Inflammatory macrophage (primary cell): ENCODE measurements at regions not wholly inside any gene's neighbourhood (a gene's known extent, or its start where the extent isn't known, plus 50 kb on each side); places are given as distances from the start of the nearest gene placed in this dataset.
"Not testable (repeated sequence)": the region's sequence is repeated elsewhere in the genome, so short reads cannot be mapped to it uniquely, and the experiment has no call there.

ENCODE experiments used
- DNase-seq, 2 donors: peaks; one replicate each; pipeline ENCODE4 v3.0.0-alpha.2; 2020 to 2022

GRCh38 chr6:139713900-139714506, 339.6 kb upstream of the CITED2 start:
- DNase-seq, result no peak

- DNase-seq, result peak; percentile 64 to 87
Measured at GRCh38 chr6:139713424-139713823, 339.0 kb upstream of the CITED2 start.

DNA sequence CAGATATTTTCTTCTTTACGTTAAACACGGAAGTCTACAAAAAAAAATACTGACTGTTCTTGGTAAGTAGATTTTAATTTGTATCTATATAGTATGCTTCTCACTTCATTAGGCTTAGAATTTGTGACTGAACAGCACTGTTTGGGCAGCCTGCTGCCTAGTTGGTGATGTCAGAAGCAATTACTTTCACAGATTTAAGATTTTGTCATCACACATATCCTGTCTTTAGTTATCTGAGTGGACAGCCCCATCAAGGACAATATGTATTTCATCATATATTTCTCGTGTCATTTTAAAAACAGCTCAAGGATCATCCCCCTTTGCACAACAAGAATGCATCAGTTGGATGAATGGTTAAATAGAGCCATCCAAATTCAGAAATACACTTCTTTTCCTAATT, 338.4 kb upstream of the CITED2 start:
- no peak for DNase-seq

GRCh38 chr6:139711804-139712585, 337.5 kb upstream of the CITED2 start:
- peak in 1 of 2 donors; percentile 22 for DNase-seq

DNA sequence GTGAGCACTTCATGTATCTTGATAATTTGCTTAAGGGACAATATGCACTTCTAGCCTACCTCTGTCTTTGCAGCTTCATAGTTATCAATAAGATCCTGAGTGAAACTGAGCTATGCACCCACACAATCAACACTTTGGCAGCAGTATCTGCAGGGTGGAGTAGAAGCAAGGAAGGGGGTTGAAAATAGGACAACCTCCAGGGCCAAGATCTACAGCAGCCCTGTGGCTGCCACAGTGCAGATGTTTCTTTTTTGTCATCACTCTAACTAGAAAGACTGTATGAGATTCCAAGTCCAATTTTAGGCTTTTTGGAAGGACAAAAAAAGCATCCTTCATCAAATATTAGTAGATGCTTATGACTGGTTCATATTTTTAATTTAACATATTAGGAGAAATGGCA, 336.1 kb upstream of the CITED2 start:
- no peak for DNase-seq

DNA sequence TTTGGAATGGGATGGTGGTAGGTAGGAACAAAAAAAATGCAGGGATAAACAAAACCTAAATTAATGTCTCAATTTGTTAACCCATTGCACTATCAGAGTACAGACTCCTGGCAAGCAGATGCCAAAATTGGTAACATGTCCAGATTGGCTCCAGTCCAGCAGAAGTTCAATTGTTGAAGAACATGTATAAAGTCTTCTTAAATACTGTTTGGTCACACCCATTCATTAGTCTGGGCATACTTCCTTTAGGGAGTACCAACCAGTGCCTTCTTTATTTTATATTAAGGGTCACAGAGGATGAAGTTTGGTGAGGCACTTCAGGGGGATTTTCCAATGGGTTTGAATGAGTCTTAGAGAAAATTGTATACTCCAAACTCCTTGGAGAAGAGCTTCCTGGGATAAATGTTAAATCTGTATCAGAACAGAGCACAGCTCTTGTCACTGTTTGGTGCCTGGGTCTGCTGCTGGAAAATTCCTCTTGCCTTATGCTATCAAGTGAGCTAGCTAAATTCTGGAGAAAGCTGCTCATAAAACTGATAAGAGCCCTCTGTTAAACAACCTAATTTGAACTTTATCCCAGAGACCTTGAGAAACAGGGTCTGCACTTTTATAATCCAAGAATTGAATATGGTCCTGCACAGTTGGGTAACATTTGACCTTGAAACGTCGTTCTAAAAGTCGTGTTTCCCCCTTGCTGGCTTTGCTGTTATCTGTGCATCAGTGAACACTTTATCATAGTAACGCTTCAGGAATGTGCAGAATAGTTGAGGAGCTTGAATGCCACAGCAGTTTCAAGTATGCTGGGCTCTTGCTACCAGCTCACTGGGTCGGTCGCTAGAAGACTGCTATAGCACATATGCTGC, 334.1 kb upstream of the CITED2 start:
- DNase-seq, result no peak

DNA sequence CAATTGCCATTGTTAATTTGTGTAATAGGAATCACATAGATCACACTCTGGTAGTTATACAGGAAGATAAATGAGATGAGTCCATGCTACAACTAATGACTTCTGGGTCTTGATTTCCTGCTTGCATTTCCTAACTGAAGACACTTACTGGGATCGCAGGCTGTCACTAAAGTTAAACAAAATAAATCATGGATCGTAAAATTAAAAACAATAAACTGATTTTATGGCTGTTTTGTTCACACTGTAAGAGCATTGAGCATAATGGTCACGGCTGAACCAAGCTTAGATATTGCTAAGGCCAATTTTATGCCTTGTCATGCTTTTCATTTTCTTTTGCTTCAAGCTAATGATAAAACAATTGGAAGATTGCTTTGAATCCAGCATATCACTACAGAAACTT, 332.5 kb upstream of the CITED2 start:
- DNase-seq, result no peak

DNA sequence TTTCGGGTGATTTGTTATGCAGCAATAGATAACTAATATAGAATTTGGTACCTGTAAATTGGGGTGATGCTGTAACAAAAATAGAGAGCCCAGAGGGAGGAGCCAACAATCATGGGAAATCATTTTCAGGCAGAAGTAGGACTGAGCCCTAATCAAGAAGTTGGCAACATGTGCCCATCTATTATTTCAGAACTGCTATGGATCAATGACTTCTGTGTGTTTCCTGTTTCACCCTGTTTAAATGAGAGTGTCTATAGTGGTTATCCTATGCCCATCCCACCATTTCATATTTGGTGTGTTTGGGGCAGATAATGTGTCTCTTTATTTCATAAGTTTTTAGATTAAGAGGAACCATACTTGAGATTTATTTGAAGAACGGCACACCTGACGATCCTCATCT, 330.8 kb upstream of the CITED2 start:
- DNase-seq, result no peak

DNA sequence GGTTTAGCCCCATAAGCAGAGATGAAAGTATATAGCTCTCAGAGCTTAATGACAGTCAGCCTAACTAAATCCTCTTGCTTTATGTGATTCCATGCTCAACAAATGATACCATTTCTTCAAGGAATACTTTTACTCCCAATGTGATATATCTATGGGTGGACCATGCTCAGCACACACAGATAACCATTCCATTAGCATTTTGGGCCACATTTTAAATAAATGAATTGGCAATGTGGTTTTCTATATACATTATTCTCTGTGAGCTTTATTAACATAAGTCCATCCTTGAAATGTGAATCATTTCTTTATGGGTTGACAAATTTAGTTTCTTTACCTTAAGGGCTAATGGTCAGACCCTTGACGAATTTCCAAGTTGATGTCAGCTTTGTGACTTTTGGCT, 329.3 kb upstream of the CITED2 start:
- DNase-seq, result no peak

DNA sequence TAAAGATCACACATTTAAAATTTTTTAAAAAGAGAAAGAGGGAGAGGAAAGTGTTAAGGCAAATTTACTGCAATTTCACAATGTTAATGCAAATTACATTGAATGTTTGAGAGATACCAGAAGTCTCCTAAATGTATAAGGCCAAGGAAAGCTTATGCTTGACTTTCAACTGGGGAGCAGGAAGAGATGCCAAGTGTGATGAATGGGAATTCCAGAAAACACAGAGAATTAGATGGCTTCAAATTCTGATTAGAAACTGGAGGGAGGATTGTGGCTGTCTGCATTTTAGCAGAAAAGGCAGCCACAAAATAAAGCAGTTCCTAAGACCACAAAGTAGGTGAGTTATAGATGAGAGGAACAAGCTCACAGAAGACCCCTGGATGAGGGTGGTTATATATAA, 328.3 kb upstream of the CITED2 start:
- no peak for DNase-seq

DNA sequence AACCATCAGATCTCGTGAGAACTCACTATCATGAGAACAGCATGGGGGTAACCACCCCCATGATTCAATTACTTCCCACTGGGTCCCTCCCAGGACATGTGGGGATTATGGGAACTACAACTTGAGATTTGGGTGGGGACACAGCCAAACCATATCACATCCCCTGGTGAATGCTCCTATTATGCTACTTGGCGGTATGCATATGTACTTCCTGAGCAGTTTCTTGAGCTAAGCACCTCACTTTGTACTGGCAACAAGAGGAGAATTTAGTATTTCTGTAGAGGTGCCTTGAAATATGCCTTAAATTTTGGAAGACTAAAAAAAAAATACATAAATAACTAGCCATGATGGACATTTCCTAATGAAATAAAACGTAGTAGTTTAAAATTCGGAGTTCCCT, 327.2 kb upstream of the CITED2 start:
- DNase-seq, result no peak

GRCh38 chr6:139701003-139701402, 326.6 kb upstream of the CITED2 start:
- DNase-seq, result no peak

DNA sequence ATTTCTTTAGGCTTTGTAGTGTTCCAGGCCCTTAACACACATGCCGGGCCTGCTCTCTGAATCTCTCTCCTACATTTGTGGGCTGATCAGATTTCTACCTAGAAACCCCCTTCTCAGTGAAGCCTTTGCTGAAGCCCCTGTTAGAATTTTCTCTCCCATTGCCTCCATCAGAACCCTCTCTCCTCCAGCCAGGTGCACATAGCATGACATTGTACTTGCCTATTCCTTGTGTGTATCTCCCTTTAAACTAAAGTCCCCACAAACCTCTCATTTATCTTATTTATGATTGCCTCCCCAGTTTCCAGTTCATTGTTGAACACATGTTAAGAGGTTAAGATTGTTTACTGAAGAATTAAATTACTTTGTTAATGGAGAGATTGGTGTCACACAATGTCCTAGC, 325.5 kb upstream of the CITED2 start:
- DNase-seq, result no peak

DNA sequence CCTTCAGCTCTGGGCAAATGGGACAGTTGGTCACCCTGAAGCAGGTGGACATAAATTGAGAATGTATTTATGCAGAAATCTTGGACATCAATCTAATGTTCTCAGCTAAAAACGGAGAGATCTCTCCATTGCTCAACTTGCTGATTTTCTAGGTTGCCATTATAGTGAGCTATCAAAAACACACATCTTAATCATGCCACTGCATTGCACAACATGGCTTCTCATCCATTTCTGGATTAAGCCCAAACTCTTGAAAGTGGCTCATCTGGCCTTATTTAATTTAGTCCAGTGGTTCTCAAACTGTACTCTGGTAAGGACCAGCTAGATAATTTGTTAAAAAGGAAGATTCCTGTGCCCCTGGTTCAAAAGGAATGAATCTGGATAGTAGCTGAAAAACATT, 324.9 kb upstream of the CITED2 start:
- no peak for DNase-seq

DNA sequence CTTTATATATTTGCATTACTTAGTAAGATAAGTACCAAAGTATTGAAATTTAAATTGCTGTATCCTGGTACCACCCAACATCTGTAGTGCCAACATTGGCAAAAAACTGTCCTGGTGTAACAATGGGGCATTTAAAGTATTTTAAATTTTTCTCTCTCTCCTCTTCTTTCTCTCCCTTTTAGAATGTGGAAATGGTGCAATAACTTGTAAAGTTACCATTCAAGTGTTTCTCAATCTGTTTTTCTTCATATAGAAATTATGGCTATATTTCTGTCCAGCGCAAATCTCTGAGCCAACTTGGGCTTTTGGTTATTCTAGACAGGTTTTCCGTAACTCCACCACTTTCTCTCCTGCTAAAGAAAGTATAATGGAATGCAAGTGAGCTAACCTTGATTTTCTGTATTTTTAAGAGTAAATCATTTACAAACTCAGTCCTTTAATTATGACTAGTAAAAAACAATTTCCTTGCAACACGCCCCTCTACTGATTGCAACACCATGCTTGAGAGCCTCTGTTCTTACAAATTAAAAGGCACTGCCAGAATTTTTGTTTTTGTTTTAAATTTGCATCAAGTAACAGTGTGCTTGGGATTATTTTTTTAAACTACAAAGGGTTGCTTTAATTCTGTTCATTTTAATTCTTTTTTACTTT, 324.2 kb upstream of the CITED2 start:
- DNase-seq, result peak in 1 of 2 donors; percentile 66

DNA sequence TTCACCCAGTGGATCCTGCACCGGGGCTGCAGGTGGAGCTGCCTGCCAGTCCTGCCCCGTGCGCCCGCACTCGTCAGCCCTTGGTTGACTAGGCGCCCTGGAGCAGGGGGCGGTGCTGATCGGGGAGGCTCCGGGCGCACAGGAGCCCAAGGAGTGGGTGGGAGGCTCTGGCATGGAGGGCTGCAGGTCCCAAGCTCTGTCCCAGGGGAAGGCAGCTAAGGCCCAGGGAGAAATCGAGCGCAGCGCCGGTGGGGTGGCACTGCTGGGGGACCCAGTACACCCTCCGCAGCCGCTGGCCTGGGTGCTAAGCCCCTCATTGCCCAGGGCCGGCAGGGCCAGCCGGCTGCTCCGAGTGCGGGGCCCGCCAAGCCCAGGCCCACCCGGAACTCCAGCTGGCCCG, 323.4 kb upstream of the CITED2 start:
- not testable (repeated sequence) for DNase-seq

GRCh38 chr6:139696991-139697390, 322.5 kb upstream of the CITED2 start:
- DNase-seq, result not testable (repeated sequence)

GRCh38 chr6:139695361-139695760, 320.9 kb upstream of the CITED2 start:
- no peak for DNase-seq

GRCh38 chr6:139693735-139694134, 319.3 kb upstream of the CITED2 start:
- DNase-seq, result no peak

DNA sequence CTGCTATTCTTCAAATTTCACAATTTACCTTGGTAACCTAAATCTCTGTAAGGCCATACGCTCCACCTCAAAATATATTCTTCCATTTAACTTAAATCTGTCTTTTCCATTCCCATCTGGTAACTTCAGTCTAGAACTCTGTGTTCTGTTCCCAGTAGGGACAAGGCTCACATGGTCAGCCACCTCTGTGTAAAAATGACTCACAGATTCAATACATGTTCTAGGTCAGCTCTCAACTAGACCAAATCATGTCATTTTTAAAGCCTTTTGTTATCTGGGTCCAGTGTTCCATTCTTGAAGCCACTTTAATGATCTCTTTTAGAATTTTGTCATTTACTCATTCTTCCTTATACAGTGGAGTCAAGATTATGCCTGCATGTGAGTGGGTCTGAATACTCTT, 315.6 kb upstream of the CITED2 start:
- DNase-seq, result no peak

DNA sequence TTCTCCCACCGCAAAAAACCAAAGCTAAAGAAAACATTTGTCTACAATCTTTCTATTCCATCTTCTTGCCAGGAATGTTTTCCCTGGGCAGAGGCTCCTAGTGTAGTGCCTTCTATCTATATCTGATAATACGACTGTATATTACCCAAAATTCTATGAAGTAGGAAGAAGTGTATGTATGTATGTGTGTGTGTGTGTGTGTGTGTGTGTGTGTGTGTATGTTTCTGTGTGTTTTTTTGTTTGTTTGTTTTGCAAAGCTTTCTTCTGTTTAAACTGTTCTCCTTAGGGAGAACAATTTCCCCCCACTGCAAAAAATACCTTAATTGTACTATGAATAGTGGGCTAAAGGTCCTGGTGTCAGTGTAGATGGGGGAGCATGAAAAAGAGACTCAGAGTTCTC, 312.6 kb upstream of the CITED2 start:
- DNase-seq, result no peak

DNA sequence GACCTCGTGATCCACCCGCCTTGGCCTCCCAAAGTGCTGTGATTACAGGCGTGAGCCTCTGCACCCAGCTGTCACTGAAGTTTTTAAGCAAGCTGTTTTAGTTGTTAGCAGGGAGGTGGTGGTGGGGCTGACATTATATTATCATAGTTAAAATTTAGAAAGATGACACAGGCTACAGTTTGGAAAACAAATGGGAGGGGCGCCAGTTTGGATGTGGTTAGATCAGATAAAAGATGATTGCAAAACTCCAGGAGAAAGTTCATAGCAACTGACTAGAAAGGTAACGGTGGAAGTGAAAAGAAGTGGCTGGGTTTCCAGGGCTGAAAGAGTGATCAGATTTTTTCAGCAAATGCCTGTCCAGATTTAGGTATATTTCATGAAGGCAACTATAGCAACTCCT, 311.9 kb upstream of the CITED2 start:
- DNase-seq, result no peak

DNA sequence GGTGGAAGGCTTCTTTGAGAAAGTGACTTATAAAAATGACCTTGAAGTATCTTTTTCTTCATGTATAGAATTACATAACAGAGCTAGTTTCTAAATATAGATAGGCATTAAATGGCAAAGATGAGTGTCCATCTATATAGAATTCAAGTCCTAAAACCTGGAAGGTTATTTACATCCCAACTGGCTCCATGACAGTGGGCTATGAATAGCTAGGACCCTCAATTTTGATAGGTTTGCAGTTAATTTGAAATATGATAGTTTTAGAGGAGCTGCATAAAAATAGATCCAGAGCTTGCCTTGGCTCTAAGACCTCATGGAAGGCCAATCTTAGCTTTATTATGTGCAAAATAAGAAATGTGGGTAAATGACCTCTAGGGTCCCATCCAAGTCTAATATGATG, 310.6 kb upstream of the CITED2 start:
- DNase-seq, result no peak
